ENCODE measurements at regions not wholly inside any gene's neighbourhood (a gene's known extent, or its start where the extent isn't known, plus 50 kb on each side); places are given as distances from the start of the nearest gene placed in this dataset.
A peak's percentile ranks its signal among the peaks of the same experiment; 100 is the strongest.

GRCh38 chr10:4188406-4188805 is 403.4 kb upstream of the KLF6 start:
- no peak overlapping the region for H3K4me3 Mint-ChIP-seq (ENCODE audit: unreplicated experiment)
- H3K27me3 Mint-ChIP-seq (ENCODE audit: insufficient read depth, unreplicated experiment) = no peaks in the 10 kb centered on the region
- ChIA-PET CTCF (no interaction called here), POLR2A (interaction anchor here (0.6 kb wide), 1 partner anchor 333 kb away, joined by 3 read pairs; no protein-coding TSS in a partner anchor)
- TF ChIP-seq CTCF (IDR thresholded peaks at IDR 0.05; ENCODE audit: unreplicated experiment) = no peak
- peaks cover 2% of the 10 kb centered on the region for H3K9me3 Mint-ChIP-seq (ENCODE audit: unreplicated experiment)
- intact Hi-C loops (cut with micrococcal nuclease) = no loop called here
- H3K36me3 Mint-ChIP-seq (ENCODE audit: insufficient read depth, unreplicated experiment) = peaks cover 6% of the 10 kb centered on the region
- no peak for DNase-seq (ENCODE audit: unreplicated experiment)
- H3K4me1 Mint-ChIP-seq (ENCODE audit: insufficient read depth, unreplicated experiment) = peaks cover 11% of the 10 kb centered on the region
- no peak overlapping the region for H3K27ac Mint-ChIP-seq (ENCODE audit: low read depth, unreplicated experiment)
- no TSS peak for BruUV-seq (replicated peaks)

- Mint-ChIP-seq H3K9me3 (ENCODE audit: unreplicated experiment) (no peaks in the 10 kb centered on the region), H3K27ac (ENCODE audit: low read depth, unreplicated experiment) (no peak overlapping the region), H3K27me3 (ENCODE audit: insufficient read depth, unreplicated experiment) (no peaks in the 10 kb centered on the region), H3K4me1 (ENCODE audit: insufficient read depth, unreplicated experiment) (peaks cover 11% of the 10 kb centered on the region), H3K4me3 (ENCODE audit: unreplicated experiment) (no peak overlapping the region), H3K36me3 (ENCODE audit: insufficient read depth, unreplicated experiment) (no peaks in the 10 kb centered on the region)
- intact Hi-C loops (cut with micrococcal nuclease) = no loop called here
- no TSS peak for BruUV-seq (replicated peaks)
- DNase-seq (ENCODE audit: unreplicated experiment) = no peak
- POLR2A ChIA-PET = interaction anchor here (1.5 kb wide), 1 partner anchor 27 kb away, joined by 3 read pairs; no protein-coding TSS in a partner anchor
- TF ChIP-seq CTCF (IDR thresholded peaks at IDR 0.05; ENCODE audit: unreplicated experiment) = no peak
- CTCF ChIA-PET = interaction anchor here (0.9 kb wide), 1 partner anchor 15 kb away, joined by 3 read pairs; no protein-coding TSS in a partner anchor
These were observed 402.0 kb upstream of the KLF6 start for GRCh38 chr10:4186849-4187540.

- Mint-ChIP-seq H3K9me3 (ENCODE audit: unreplicated experiment) (no peaks in the 10 kb centered on the region), H3K27me3 (ENCODE audit: insufficient read depth, unreplicated experiment) (no peaks in the 10 kb centered on the region), H3K4me1 (ENCODE audit: insufficient read depth, unreplicated experiment) (peaks cover 5% of the 10 kb centered on the region), H3K4me3 (ENCODE audit: unreplicated experiment) (no peak overlapping the region), H3K27ac (ENCODE audit: low read depth, unreplicated experiment) (no peak overlapping the region), H3K36me3 (ENCODE audit: insufficient read depth, unreplicated experiment) (no peaks in the 10 kb centered on the region)
- ChIA-PET CTCF (no interaction called here), POLR2A (interaction anchor here (0.6 to 1.0 kb wide), 3 partner anchors 29 to 115 kb away, joined by 3 read pairs; no protein-coding TSS in a partner anchor)
- DNase-seq (ENCODE audit: unreplicated experiment) = peak; percentile 62
- intact Hi-C loops (cut with micrococcal nuclease) = no loop called here
- TF ChIP-seq CTCF (IDR thresholded peaks at IDR 0.05; ENCODE audit: unreplicated experiment) = no peak
- no TSS peak for BruUV-seq (replicated peaks)
These were observed 398.8 kb upstream of the KLF6 start for GRCh38 chr10:4183761-4184261.

GRCh38 chr10:4181621-4182049 is 396.6 kb upstream of the KLF6 start:
- no TSS peak for BruUV-seq (replicated peaks)
- TF ChIP-seq CTCF (IDR thresholded peaks at IDR 0.05; ENCODE audit: unreplicated experiment) = no peak
- CTCF ChIA-PET = no interaction called here
- no peak for DNase-seq (ENCODE audit: unreplicated experiment)
- H3K4me3 Mint-ChIP-seq (ENCODE audit: unreplicated experiment) = no peak overlapping the region
- POLR2A ChIA-PET = no interaction called here
- H3K9me3 Mint-ChIP-seq (ENCODE audit: unreplicated experiment) = no peaks in the 10 kb centered on the region
- H3K4me1 Mint-ChIP-seq (ENCODE audit: insufficient read depth, unreplicated experiment) = peaks cover 5% of the 10 kb centered on the region
- H3K27me3 Mint-ChIP-seq (ENCODE audit: insufficient read depth, unreplicated experiment) = no peaks in the 10 kb centered on the region
- no peak overlapping the region for H3K27ac Mint-ChIP-seq (ENCODE audit: low read depth, unreplicated experiment)
- intact Hi-C loops (cut with micrococcal nuclease) = no loop called here
- no peaks in the 10 kb centered on the region for H3K36me3 Mint-ChIP-seq (ENCODE audit: insufficient read depth, unreplicated experiment)
